ENCODE measurements at regions not wholly inside any gene's neighbourhood (a gene's known extent, or its start where the extent isn't known, plus 50 kb on each side); places are given as distances from the start of the nearest gene placed in this dataset.
"Not testable (repeated sequence)": the region's sequence is repeated elsewhere in the genome, so short reads cannot be mapped to it uniquely, and the experiment has no call there.

DNA sequence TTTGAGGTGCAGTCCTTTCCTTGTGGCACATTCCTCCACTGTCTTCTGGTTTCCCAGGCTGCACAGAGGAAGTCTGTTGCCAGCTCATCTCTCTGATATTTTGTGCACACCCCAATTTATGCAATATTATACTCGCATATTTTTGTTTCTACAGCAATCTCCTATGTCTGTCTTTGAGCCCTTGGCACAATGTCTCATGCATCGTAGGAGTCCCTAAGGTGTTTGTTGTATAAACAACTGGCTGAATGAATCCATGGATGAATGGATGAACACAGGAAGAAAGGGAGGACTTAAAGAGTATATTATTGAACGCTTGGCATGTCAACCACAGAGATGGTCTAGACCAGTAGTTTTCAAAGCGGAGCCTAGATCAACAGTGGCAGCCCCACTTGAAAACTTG, 2907.0 kb downstream of the RPIA start:
- TF ChIP-seq, protein P1, sequence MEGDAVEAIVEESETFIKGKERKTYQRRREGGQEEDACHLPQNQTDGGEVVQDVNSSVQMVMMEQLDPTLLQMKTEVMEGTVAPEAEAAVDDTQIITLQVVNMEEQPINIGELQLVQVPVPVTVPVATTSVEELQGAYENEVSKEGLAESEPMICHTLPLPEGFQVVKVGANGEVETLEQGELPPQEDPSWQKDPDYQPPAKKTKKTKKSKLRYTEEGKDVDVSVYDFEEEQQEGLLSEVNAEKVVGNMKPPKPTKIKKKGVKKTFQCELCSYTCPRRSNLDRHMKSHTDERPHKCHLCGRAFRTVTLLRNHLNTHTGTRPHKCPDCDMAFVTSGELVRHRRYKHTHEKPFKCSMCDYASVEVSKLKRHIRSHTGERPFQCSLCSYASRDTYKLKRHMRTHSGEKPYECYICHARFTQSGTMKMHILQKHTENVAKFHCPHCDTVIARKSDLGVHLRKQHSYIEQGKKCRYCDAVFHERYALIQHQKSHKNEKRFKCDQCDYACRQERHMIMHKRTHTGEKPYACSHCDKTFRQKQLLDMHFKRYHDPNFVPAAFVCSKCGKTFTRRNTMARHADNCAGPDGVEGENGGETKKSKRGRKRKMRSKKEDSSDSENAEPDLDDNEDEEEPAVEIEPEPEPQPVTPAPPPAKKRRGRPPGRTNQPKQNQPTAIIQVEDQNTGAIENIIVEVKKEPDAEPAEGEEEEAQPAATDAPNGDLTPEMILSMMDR (conservative IDR thresholded peaks at IDR 0.05; ENCODE audit: low read depth, low read length) = not testable (repeated sequence)
- not testable (repeated sequence) for TF ChIP-seq CEBPB (IDR thresholded peaks at IDR 0.05; ENCODE audit: low read depth, low read length); POLR2A (IDR thresholded peaks at IDR 0.05; ENCODE audit: low read depth, low read length); RAD21 (IDR thresholded peaks at IDR 0.05; ENCODE audit: low read length); CHD1 (IDR thresholded peaks at IDR 0.05; ENCODE audit: low read depth, low read length); MAFK (IDR thresholded peaks at IDR 0.05; ENCODE audit: low read depth, low read length); MXI1 (IDR thresholded peaks at IDR 0.05; ENCODE audit: borderline replicate concordance, low read depth, low read length); BHLHE40 (IDR thresholded peaks at IDR 0.05; ENCODE audit: low read depth, low read length); RFX5 (IDR thresholded peaks at IDR 0.05; ENCODE audit: low read depth, low read length); RCOR1 (IDR thresholded peaks at IDR 0.05; ENCODE audit: insufficient replicate concordance, low read length); MAZ (IDR thresholded peaks at IDR 0.05; ENCODE audit: borderline replicate concordance, low read depth, low read length); SMC3 (IDR thresholded peaks at IDR 0.05; ENCODE audit: low read depth, low read length); FOS (IDR thresholded peaks at IDR 0.05; ENCODE audit: low read depth, low read length)
- TF ChIP-seq, protein P2, sequence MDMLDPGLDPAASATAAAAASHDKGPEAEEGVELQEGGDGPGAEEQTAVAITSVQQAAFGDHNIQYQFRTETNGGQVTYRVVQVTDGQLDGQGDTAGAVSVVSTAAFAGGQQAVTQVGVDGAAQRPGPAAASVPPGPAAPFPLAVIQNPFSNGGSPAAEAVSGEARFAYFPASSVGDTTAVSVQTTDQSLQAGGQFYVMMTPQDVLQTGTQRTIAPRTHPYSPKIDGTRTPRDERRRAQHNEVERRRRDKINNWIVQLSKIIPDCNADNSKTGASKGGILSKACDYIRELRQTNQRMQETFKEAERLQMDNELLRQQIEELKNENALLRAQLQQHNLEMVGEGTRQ (IDR thresholded peaks at IDR 0.05; ENCODE audit: low read depth, low read length) = not testable (repeated sequence)

Measured in IMR-90 (cell line).